Thyroid gland (tissue), 4 donors: ENCODE measurements at regions not wholly inside any gene's neighbourhood (a gene's known extent, or its start where the extent isn't known, plus 50 kb on each side); places are given as distances from the start of the nearest gene placed in this dataset. TPM values are rescaled to one million over a fixed set of nuclear protein-coding genes. Genes with fewer than 3 reads are reported as not detected.

ENCODE experiments used
- DNase-seq, 2 donors: peaks; one replicate each; pipeline ENCODE4 v3.0.0-alpha.2; 2019
- H3K27ac ChIP-seq, 3 donors: fragments of 200-600 bp; sonication (generic); 1 replicate in 2 of 3; 2 replicates in 1 of 3; pipeline ENCODE4 v1.5.1; 2016 to 2019; ENCODE audit warnings: mild to moderate bottlenecking in 1 of 3, moderate library complexity in 1 of 3
- H3K27me3 ChIP-seq: fragments of 200-600 bp; sonication (generic); one replicate; pipeline ENCODE4 v1.5.1; 2019
- H3K36me3 ChIP-seq, 2 donors: fragments of 200-600 bp; sonication (generic); one replicate each; pipeline ENCODE4 v1.5.1; 2016 to 2019
- H3K4me1 ChIP-seq, 2 donors: fragments of 200-600 bp; sonication (generic); one replicate each; pipeline ENCODE4 v1.5.1; 2017 to 2019
- H3K4me3 ChIP-seq, 3 donors: fragments of 200-600 bp; sonication (generic); replicated peaks in 1 of 3; 1 replicate in 2 of 3; 2 replicates in 1 of 3; pipeline ENCODE4 v1.5.1; 2016; ENCODE audit warnings: mild to moderate bottlenecking in 1 of 3
- H3K9me3 ChIP-seq: fragments of 200-600 bp; sonication (generic); one replicate; pipeline ENCODE4 v1.5.1; 2017
- POLR2A ChIP-seq, 2 donors: fragments of 450-650 bp; IDR thresholded peaks; one replicate each; pipeline ENCODE4 v1.6.1; 2017; ENCODE audit warnings: antibody characterized with exemption in 2 of 2, mild to moderate bottlenecking in 2 of 2, moderate library complexity in 1 of 2
- WGBS, 2 donors: methylation state at CpG; one replicate each; pipeline ENCODE4 v1.1.5; 2017; 5-methylcytosine and 5-hydroxymethylcytosine counted together
- intact Hi-C: fragments of 100-400 bp; cut with DNase I; formaldehyde crosslinking; loops from one replicate; pipeline ENCODE4 v1.15.1; 2023
- small RNA-seq: library from RNA; depleted of rRNA; stranded (forward); fragments of <200 nt; gene quantifications from one replicate; pipeline ENCODE3, GENCODE V24; 2016
- TF ChIP-seq, protein P1 (sequence below), 6 experiments: fragments of 200-600 bp in 3 of 6; fragments of 450-650 bp in 3 of 6; sonication (generic) in 3 of 6; IDR thresholded peaks; one replicate each; pipeline ENCODE4 v1.5.1; 2016 to 2019; ENCODE audit warnings: antibody characterized with exemption in 6 of 6, mild to moderate bottlenecking in 2 of 6, inconsistent platforms in 1 of 6, moderate library complexity in 1 of 6

DNA sequence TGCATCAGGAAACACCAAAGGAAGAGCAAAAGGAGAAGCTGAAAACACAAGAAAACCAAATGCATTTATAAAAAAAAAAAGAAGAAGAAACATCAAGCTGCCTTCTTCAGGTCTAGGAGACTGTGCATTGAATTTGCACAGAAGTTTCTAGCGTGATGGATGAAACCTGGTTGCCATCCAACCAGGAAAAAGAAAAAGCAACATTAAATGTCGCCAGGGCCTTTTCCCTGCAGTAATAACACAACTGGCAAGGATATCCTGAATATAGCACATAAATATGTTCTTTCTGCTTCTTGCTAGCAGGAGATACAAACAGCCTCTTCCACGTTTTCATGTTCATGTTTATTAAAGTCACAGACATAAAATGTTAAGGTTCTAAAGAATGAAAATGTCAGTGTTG is 60.8 kb upstream of the ZFP42 start:
- no peaks in the 10 kb centered on the region for H3K36me3 ChIP-seq
- intact Hi-C loops = no loop called here
- no peaks in the 10 kb centered on the region for H3K27me3 ChIP-seq
- TF ChIP-seq, protein P1, sequence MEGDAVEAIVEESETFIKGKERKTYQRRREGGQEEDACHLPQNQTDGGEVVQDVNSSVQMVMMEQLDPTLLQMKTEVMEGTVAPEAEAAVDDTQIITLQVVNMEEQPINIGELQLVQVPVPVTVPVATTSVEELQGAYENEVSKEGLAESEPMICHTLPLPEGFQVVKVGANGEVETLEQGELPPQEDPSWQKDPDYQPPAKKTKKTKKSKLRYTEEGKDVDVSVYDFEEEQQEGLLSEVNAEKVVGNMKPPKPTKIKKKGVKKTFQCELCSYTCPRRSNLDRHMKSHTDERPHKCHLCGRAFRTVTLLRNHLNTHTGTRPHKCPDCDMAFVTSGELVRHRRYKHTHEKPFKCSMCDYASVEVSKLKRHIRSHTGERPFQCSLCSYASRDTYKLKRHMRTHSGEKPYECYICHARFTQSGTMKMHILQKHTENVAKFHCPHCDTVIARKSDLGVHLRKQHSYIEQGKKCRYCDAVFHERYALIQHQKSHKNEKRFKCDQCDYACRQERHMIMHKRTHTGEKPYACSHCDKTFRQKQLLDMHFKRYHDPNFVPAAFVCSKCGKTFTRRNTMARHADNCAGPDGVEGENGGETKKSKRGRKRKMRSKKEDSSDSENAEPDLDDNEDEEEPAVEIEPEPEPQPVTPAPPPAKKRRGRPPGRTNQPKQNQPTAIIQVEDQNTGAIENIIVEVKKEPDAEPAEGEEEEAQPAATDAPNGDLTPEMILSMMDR (IDR thresholded peaks at IDR 0.05) = no peak
- no peak for TF ChIP-seq POLR2A (IDR thresholded peaks at IDR 0.05)
- no peaks in the 10 kb centered on the region for H3K9me3 ChIP-seq
- no peak for DNase-seq
- no peaks in the 10 kb centered on the region for H3K4me1 ChIP-seq
- 56% methylated on average over 3 of the region's 3 CpGs for WGBS, 2 donors
- no peak overlapping the region for H3K27ac ChIP-seq
- no peak overlapping the region for H3K4me3 ChIP-seq

DNA sequence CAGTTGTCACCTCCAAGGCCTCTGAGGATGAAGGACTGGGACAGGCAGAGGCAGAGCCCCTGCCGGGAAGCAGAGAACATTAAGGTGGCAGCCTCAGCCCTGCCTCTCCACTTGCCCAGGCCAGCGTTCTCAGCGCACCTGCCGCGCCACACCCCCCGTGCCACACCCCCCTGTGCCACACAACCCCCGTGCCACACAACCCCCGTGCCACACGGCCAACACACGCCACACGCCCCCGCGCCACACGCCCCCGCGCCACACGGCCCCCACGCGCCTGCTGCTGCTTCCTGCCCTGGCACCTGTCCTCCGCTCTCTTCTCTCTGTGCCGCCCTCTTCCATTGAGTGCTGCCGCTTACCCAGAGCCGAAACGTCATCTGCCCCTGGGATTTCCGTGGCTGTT is 58.0 kb upstream of the ZFP42 start:
- WGBS, 2 donors = 95 to 96% methylated on average over 24 of the region's 25 CpGs
- no peak for DNase-seq
- Histone ChIP-seq H3K4me3 (no peak overlapping the region), H3K36me3 (no peaks in the 10 kb centered on the region), H3K9me3 (no peaks in the 10 kb centered on the region), H3K4me1 (no peaks in the 10 kb centered on the region), H3K27me3 (no peaks in the 10 kb centered on the region), H3K27ac (no peak overlapping the region)
- TF ChIP-seq POLR2A (IDR thresholded peaks at IDR 0.05) = no peak
- TF ChIP-seq, protein P1 (IDR thresholded peaks at IDR 0.05) = no peak
- intact Hi-C loops = no loop called here

DNA sequence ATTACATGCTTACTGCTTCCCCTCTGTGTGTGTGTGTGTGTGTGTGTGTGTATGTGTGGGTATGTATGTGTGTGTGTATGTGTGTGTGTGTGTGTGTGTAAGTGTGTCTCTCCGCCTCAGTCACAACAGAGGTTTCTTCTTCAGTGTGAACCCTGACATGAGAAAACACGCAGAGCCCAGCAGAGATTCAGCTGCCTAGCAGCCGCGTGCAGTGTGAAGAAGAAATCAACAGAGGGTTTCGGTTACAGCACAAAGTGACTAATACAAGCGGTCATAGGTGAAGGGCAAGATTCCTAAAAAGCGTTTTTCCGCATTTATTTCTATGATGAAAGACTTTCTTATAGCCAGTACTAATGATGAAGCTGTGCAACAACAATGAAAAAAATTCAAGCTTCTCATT is 55.3 kb upstream of the ZFP42 start:
- intact Hi-C loops = no loop called here
- 76 to 91% methylated on average over 8 of the region's 8 CpGs for WGBS, 2 donors

DNA sequence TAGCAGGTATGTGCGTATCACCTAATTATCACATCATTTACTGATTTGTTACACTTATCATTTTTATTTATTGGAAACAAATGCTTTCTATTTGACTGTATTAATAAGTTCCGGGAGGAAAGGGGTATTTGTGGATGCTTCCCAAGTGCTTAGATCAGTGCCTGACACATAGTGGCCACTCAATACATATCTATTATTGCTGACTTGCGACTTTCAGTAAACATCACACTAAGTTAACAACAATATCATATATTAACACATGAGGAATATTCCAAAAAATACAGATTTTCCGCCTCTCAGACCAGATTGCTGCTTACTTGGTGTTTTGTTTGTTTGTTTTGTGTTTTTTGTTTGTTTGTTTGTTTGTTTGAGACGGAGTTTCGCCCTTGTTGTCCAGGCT is 52.6 kb upstream of the ZFP42 start:
- no peaks in the 10 kb centered on the region for H3K9me3 ChIP-seq
- 96 to 97% methylated on average over 6 of the region's 6 CpGs for WGBS, 2 donors
- intact Hi-C loops = no loop called here
- H3K4me3 ChIP-seq = no peak overlapping the region
- H3K36me3 ChIP-seq = no peaks in the 10 kb centered on the region
- no peaks in the 10 kb centered on the region for H3K27me3 ChIP-seq
- DNase-seq = no peak
- H3K4me1 ChIP-seq = no peaks in the 10 kb centered on the region
- no peak for TF ChIP-seq POLR2A (IDR thresholded peaks at IDR 0.05)
- TF ChIP-seq, protein P1 (IDR thresholded peaks at IDR 0.05) = no peak
- no peak overlapping the region for H3K27ac ChIP-seq

More for the DNA sequence above, 55.3 kb upstream of the ZFP42 start:
- no peak overlapping the region for H3K27ac ChIP-seq
- H3K4me1 ChIP-seq = no peaks in the 10 kb centered on the region
- H3K36me3 ChIP-seq = no peaks in the 10 kb centered on the region
- no peak for DNase-seq
- no peaks in the 10 kb centered on the region for H3K27me3 ChIP-seq
- no peaks in the 10 kb centered on the region for H3K9me3 ChIP-seq
- H3K4me3 ChIP-seq = no peak overlapping the region
- TF ChIP-seq, protein P1 (IDR thresholded peaks at IDR 0.05) = no peak
- TF ChIP-seq POLR2A (IDR thresholded peaks at IDR 0.05) = no peak

DNA sequence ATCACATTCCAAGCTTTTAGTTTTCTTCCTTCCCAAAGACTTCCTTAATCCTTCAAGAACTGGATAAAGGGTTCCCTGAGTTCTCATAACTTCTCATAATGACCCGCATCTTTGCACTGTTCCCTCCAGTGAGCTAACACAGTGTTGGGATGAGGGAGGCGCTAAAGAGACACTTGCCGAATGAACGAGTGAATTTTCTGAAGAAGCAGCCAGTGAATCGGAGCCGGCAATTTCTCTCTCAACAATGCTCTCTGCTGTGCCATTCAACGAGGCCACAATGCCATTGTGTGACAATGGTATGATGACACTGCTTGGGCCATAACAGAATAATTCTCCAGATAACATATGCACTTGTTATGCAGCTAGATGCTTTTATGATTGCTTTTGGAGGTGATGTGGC is 51.4 kb upstream of the ZFP42 start:
- Histone ChIP-seq H3K9me3 (no peaks in the 10 kb centered on the region), H3K4me1 (no peaks in the 10 kb centered on the region), H3K27me3 (no peaks in the 10 kb centered on the region), H3K4me3 (no peak overlapping the region), H3K36me3 (no peaks in the 10 kb centered on the region), H3K27ac (no peak overlapping the region)
- TF ChIP-seq, protein P1 (IDR thresholded peaks at IDR 0.05) = no peak
- TF ChIP-seq POLR2A (IDR thresholded peaks at IDR 0.05) = no peak
- DNase-seq = no peak
- WGBS, 2 donors = 74 to 88% methylated on average over 7 of the region's 7 CpGs
- intact Hi-C loops = no loop called here

Small RNAs in the stretch of these regions (small RNA-seq; reads per million reads assigned to genes)
- gene MRPS36P2 = not detected
